Endothelial cell of umbilical vein (primary cell): ENCODE measurements at regions not wholly inside any gene's neighbourhood (a gene's known extent, or its start where the extent isn't known, plus 50 kb on each side); places are given as distances from the start of the nearest gene placed in this dataset.

Experiments used
- TF ChIP-seq, protein P1 (sequence below), 2 donors: IDR thresholded peaks; 1 replicate in 1 of 2; 2 replicates in 1 of 2; pipeline ENCODE4 v1.5.1; 2011; ENCODE audit warnings: low read length in 2 of 2, mild to moderate bottlenecking in 2 of 2, moderate library complexity in 2 of 2, control low read depth in 1 of 2, inconsistent platforms in 1 of 2, low read depth in 1 of 2; ENCODE audit not compliant: insufficient read depth in 1 of 2; ENCODE audit errors: extremely low read depth in 1 of 2
- TF ChIP-seq, protein P2 (sequence below): IDR thresholded peaks from 2 replicates; pipeline ENCODE4 v1.6.1; 2011; ENCODE audit not compliant: insufficient read depth, insufficient read length

- TF ChIP-seq, protein P1, sequence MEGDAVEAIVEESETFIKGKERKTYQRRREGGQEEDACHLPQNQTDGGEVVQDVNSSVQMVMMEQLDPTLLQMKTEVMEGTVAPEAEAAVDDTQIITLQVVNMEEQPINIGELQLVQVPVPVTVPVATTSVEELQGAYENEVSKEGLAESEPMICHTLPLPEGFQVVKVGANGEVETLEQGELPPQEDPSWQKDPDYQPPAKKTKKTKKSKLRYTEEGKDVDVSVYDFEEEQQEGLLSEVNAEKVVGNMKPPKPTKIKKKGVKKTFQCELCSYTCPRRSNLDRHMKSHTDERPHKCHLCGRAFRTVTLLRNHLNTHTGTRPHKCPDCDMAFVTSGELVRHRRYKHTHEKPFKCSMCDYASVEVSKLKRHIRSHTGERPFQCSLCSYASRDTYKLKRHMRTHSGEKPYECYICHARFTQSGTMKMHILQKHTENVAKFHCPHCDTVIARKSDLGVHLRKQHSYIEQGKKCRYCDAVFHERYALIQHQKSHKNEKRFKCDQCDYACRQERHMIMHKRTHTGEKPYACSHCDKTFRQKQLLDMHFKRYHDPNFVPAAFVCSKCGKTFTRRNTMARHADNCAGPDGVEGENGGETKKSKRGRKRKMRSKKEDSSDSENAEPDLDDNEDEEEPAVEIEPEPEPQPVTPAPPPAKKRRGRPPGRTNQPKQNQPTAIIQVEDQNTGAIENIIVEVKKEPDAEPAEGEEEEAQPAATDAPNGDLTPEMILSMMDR (IDR thresholded peaks at IDR 0.05; ENCODE audit: extremely low read depth in 1 of 2, insufficient read depth in 1 of 2, low read depth in 1 of 2, low read length in 2 of 2): no peak
- TF ChIP-seq, protein P2, sequence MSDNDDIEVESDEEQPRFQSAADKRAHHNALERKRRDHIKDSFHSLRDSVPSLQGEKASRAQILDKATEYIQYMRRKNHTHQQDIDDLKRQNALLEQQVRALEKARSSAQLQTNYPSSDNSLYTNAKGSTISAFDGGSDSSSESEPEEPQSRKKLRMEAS: no peak
Observed at GRCh38 chr2:146265656-146266055, 1579.2 kb upstream of the ACVR2A start.
